HepG2 (cell line): ENCODE measurements at regions not wholly inside any gene's neighbourhood (a gene's known extent, or its start where the extent isn't known, plus 50 kb on each side); places are given as distances from the start of the nearest gene placed in this dataset.

Experiments
- ATAC-seq: fragments of 200-7000 bp; cut with Tn5 transposase; 3 replicates; pipeline ENCODE4 v1.9.1; 2020; ENCODE audit warnings: mild to moderate bottlenecking, moderate library complexity
- BruUV-seq: library from RNA; stranded (reverse); fragments of 400-500 nt; replicated peaks from 2 replicates; lab custom pipeline; 2021; lab: Mats Ljungman, UMichigan
- CTCF ChIA-PET: fragments of 300-600 bp; formaldehyde crosslinking; extraction: SDS; loops from one replicate; lab custom pipeline; 2021; ENCODE audit warnings: low total read pairs, inconsistent platforms, low intra/inter-chr PET ratio; lab: Yijun Ruan, JAX
- POLR2A ChIA-PET: fragments of 350-600 bp; sonication (Branson Sonifier 250); formaldehyde crosslinking; loops from one replicate; lab custom pipeline; 2020; ENCODE audit warnings: antibody characterized with exemption, inconsistent platforms; lab: Yijun Ruan, JAX
- DNase-seq: peaks from one replicate; pipeline ENCODE4 v3.0.0-alpha.2; 2015; ENCODE audit warnings: low spot score
- FAIRE-seq: peaks from 3 replicates; lab custom pipeline; 2011; peaks lifted over from hg19 to GRCh38; lab: Jason Lieb, UNC
- H2AFZ ChIP-seq: one replicate; pipeline ENCODE4 v1.6.1; 2011; ENCODE audit warnings: low read length, inconsistent platforms
- H3K27ac ChIP-seq: fragments of 300-600 bp; 3 replicates; pipeline ENCODE4 v1.8.0; 2011; ENCODE audit warnings: mixed run types, mild to moderate bottlenecking, mixed read lengths, low read length, inconsistent platforms; ENCODE audit not compliant: insufficient read depth; ENCODE audit errors: extremely low read length
- H3K27me3 ChIP-seq, 2 experiments: fragments of 200-600 bp in 1 of 2; 2 replicates in 1 of 2; 3 replicates in 1 of 2; pipeline versions ENCODE4 v1.6.0 to v1.8.0; 2011; ENCODE audit warnings: low read length in 2 of 2, mild to moderate bottlenecking in 2 of 2, moderate library complexity in 2 of 2, inconsistent platforms in 1 of 2; ENCODE audit not compliant: insufficient read depth in 2 of 2, control insufficient read depth in 1 of 2
- H3K36me3 ChIP-seq, 2 experiments: fragments of 200-600 bp in 1 of 2; replicated peaks in 1 of 2; 2 replicates in 1 of 2; 3 replicates in 1 of 2; pipeline versions ENCODE4 v1.5.1 to v1.8.0; 2011; ENCODE audit warnings: low read length in 2 of 2, inconsistent platforms in 1 of 2; ENCODE audit not compliant: insufficient read depth in 2 of 2, control insufficient read depth in 1 of 2
- H3K4me1 ChIP-seq: 2 replicates; pipeline ENCODE4 v1.5.1; 2012; ENCODE audit warnings: low read length, inconsistent platforms; ENCODE audit not compliant: insufficient read depth
- H3K4me2 ChIP-seq: 2 replicates; pipeline ENCODE4 v1.6.0; 2011; ENCODE audit warnings: low read depth, low read length, inconsistent platforms
- H3K4me3 ChIP-seq, 3 experiments: fragments of 200-600 bp in 1 of 3; sonication (generic), shearing (Covaris generic) in 1 of 3; replicated peaks in 1 of 3; 2 replicates each; pipeline ENCODE4 v1.5.1; 2011 to 2016; ENCODE audit warnings: low read length in 3 of 3, inconsistent platforms in 2 of 3, low read depth in 2 of 3, mild to moderate bottlenecking in 2 of 3, control low read depth in 1 of 3, mixed read lengths in 1 of 3; ENCODE audit not compliant: insufficient read depth in 1 of 3
- H3K79me2 ChIP-seq: one replicate; pipeline ENCODE4 v1.6.1; 2011; ENCODE audit warnings: low read length, inconsistent platforms; ENCODE audit not compliant: insufficient read depth
- H3K9ac ChIP-seq: 2 replicates; pipeline ENCODE4 v1.6.0; 2011; ENCODE audit warnings: mild to moderate bottlenecking, low read depth, low read length, inconsistent platforms; ENCODE audit not compliant: insufficient read depth
- H3K9me3 ChIP-seq: 2 replicates; pipeline ENCODE4 v1.5.1; 2012; ENCODE audit warnings: mild to moderate bottlenecking, low read length
- H4K20me1 ChIP-seq: 2 replicates; pipeline ENCODE4 v1.6.0; 2011; ENCODE audit warnings: inconsistent platforms, mild to moderate bottlenecking, low read length, moderate library complexity; ENCODE audit not compliant: insufficient read depth
- ARNT ChIP-seq: fragments of 450-650 bp; IDR thresholded peaks from 2 replicates; pipeline ENCODE4 v1.6.1; 2017
- EED ChIP-seq: sonication (generic); formaldehyde crosslinking; IDR thresholded peaks from 2 replicates; pipeline ENCODE4 v1.5.0; 2020; ENCODE audit warnings: mild to moderate bottlenecking, missing genetic modification reagents
- GABPA ChIP-seq, 2 experiments: IDR thresholded peaks; 2 replicates each; pipeline ENCODE4 v1.6.1; 2011 to 2016; ENCODE audit warnings: low read depth in 2 of 2, low read length in 1 of 2, missing biosample characterization in 1 of 2, missing genetic modification characterization in 1 of 2
- HOXA5 ChIP-seq: sonication (generic); formaldehyde crosslinking; IDR thresholded peaks from 2 replicates; pipeline ENCODE4 v1.4.0; 2020; ENCODE audit warnings: missing genetic modification reagents
- MXD4 ChIP-seq: IDR thresholded peaks from 2 replicates; pipeline ENCODE4 v1.6.1; 2016; ENCODE audit warnings: mild to moderate bottlenecking, missing biosample characterization, missing genetic modification reagents
- SRY ChIP-seq: sonication (generic); formaldehyde crosslinking; IDR thresholded peaks from 2 replicates; pipeline ENCODE4 v1.8.0; 2022; ENCODE audit warnings: mild to moderate bottlenecking, missing genetic modification reagents
- ZNF768 ChIP-seq: sonication (generic); formaldehyde crosslinking; IDR thresholded peaks from 2 replicates; pipeline ENCODE4 v1.4.0; 2020; ENCODE audit warnings: missing genetic modification reagents
- WGBS: methylation state at CpG from one replicate; pipeline ENCODE4 v1.1.6; 2017; ENCODE audit warnings: low lambda C conversion rate; 5-methylcytosine and 5-hydroxymethylcytosine counted together
- in situ Hi-C: cut with HindIII; loops from 2 replicates; pipeline ENCODE4 v1.10.0; 2017; ENCODE audit warnings: low pct_unique_long_range_greater_than_20kb; ENCODE audit not compliant: extremely low pct_ligation_motif_present
- intact Hi-C: fragments of 100-400 bp; cut with micrococcal nuclease; formaldehyde crosslinking; loops from one replicate; pipeline ENCODE4 v1.10.0; 2022; ENCODE audit not compliant: unreplicated experiment
- TF ChIP-seq, protein P1 (sequence below): conservative IDR thresholded peaks from 2 replicates; pipeline ENCODE4 v1.6.1; 2018; ENCODE audit warnings: missing genetic modification reagents
- TF ChIP-seq, protein P2 (sequence below): sonication (generic); formaldehyde crosslinking; IDR thresholded peaks from 2 replicates; pipeline ENCODE4 v1.4.0; 2020; ENCODE audit warnings: missing genetic modification reagents

DNA sequence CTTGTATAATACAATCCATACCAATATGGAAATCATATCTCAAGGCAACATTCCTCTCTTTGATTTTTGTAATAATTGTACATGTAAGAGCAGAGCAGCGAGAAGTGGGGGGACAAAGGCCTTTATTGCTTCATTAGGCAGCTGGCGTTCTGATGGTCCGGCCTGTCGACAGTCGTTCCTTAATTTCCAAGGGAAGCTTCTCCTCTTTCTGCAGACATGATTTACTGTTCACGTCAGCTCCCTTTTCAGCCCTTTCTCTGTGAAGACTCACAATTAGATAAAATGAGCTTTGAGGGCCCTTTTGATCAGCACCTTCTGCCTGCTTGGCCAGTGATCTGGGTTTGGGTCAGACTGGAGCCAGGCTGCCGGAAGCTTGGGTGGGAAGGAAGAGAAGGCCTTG, 65.6 kb upstream of the CTBP2 start:
- Histone ChIP-seq H2AFZ (no peak overlapping the region), H3K79me2 (no peaks in the 10 kb centered on the region), H3K9me3 (no peaks in the 10 kb centered on the region), H3K27ac (no peak overlapping the region), H3K4me3 (no peak overlapping the region), H4K20me1 (no peaks in the 10 kb centered on the region), H3K27me3 (peaks cover 0 to 19% of the 10 kb centered on the region in 2 experiments; a peak in 4 of 5 replicates), H3K36me3 (no peaks in the 10 kb centered on the region), H3K9ac (no peak overlapping the region), H3K4me1 (no peaks in the 10 kb centered on the region), H3K4me2 (no peak overlapping the region)
- intact Hi-C loops (no loop called here), in situ Hi-C loops (no loop called here)
- CTCF ChIA-PET: no interaction called here
- no TSS peak for BruUV-seq
- WGBS: 65% methylated on average over 7 of the region's 7 CpGs
- DNase-seq: no peak
- no peak for ATAC-seq
- no peak for FAIRE-seq
- TF ChIP-seq SRY (CRISPR knock-in tag) (no peak), HOXA5 (CRISPR knock-in tag) (no peak), MXD4 (no peak), GABPA (IDR thresholded peaks at IDR 0.05; ENCODE audit: low read depth, low read length) (no peak), GABPA (CRISPR knock-in tag; IDR thresholded peaks at IDR 0.05; ENCODE audit: low read depth) (no peak), EED (CRISPR knock-in tag) (no peak)
- TF ChIP-seq, protein P1, sequence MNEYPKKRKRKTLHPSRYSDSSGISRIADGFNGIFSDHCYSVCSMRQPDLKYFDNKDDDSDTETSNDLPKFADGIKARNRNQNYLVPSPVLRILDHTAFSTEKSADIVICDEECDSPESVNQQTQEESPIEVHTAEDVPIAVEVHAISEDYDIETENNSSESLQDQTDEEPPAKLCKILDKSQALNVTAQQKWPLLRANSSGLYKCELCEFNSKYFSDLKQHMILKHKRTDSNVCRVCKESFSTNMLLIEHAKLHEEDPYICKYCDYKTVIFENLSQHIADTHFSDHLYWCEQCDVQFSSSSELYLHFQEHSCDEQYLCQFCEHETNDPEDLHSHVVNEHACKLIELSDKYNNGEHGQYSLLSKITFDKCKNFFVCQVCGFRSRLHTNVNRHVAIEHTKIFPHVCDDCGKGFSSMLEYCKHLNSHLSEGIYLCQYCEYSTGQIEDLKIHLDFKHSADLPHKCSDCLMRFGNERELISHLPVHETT (CRISPR knock-in tag): no peak
- TF ChIP-seq, protein P2, sequence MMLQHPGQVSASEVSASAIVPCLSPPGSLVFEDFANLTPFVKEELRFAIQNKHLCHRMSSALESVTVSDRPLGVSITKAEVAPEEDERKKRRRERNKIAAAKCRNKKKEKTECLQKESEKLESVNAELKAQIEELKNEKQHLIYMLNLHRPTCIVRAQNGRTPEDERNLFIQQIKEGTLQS (CRISPR knock-in tag): no peak
- POLR2A ChIA-PET: no interaction called here

DNA sequence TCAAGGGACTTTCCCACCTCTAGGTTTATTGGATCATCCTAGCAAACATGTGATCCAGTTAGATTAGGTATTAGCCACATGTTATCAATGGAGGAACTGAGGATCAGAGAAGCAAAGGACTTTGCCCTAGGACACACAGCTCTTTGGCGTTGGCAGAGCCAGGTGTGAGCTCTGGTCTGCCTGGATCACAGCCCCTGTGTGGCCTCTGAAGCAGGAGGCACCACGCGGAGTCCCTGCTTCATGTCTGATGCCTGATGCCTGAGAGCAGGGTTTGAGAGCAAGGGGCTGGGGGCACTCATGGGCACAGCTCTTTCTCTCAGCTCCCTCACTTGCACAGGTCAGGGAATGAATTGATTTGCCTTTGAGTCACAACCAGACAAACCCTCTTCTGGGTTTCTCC, 64.7 kb upstream of the CTBP2 start:
- FAIRE-seq: no peak
- ATAC-seq: no peak
- in situ Hi-C loops (no loop called here), intact Hi-C loops (no loop called here)
- no peak for DNase-seq
- Histone ChIP-seq H3K4me3 (no peak overlapping the region), H3K36me3 (no peaks in the 10 kb centered on the region), H2AFZ (no peak overlapping the region), H3K4me2 (no peak overlapping the region), H3K27ac (no peak overlapping the region), H3K79me2 (no peaks in the 10 kb centered on the region), H4K20me1 (no peaks in the 10 kb centered on the region), H3K27me3 (peaks cover 0 to 19% of the 10 kb centered on the region in 2 experiments; a peak in 4 of 5 replicates), H3K9me3 (no peaks in the 10 kb centered on the region), H3K9ac (no peak overlapping the region), H3K4me1 (no peaks in the 10 kb centered on the region)
- no peak for TF ChIP-seq ARNT
- TF ChIP-seq ZNF768 (CRISPR knock-in tag): peak; percentile 88
- WGBS: no CpG with 5 or more reads among the region's 3 CpGs
- ChIA-PET POLR2A (no interaction called here), CTCF (no interaction called here)
- BruUV-seq: no TSS peak
